BJ (cell line): ENCODE measurements at regions not wholly inside any gene's neighbourhood (a gene's known extent, or its start where the extent isn't known, plus 50 kb on each side); places are given as distances from the start of the nearest gene placed in this dataset.

ENCODE experiments used
- CTCF ChIA-PET: fragments of 350-600 bp; formaldehyde crosslinking; extraction: SDS; loops from one replicate; lab custom pipeline; 2021; ENCODE audit warnings: antibody characterized with exemption, inconsistent platforms; lab: Yijun Ruan, JAX
- POLR2A ChIA-PET: fragments of 300-600 bp; sonication (Branson Sonifier 250); formaldehyde crosslinking; extraction: SDS; loops from one replicate; lab custom pipeline; 2021; ENCODE audit warnings: antibody characterized with exemption; lab: Charles Lee
- DNase-seq: peaks from one replicate; pipeline ENCODE4 v3.0.0-alpha.2; 2011; ENCODE audit warnings: low read depth
- H3K27me3 ChIP-seq: 2 replicates; pipeline ENCODE4 v1.6.0; 2011; ENCODE audit warnings: low read length; ENCODE audit not compliant: control insufficient read depth, insufficient read depth
- H3K36me3 ChIP-seq: 2 replicates; pipeline ENCODE4 v1.5.1; 2011; ENCODE audit warnings: low read length; ENCODE audit not compliant: control insufficient read depth, insufficient read depth
- H3K4me3 ChIP-seq: 2 replicates; pipeline ENCODE4 v1.5.1; 2011; ENCODE audit warnings: low read depth, mild to moderate bottlenecking, control low read depth, low read length
- CTCF ChIP-seq: IDR thresholded peaks from 2 replicates; pipeline ENCODE4 v1.5.1; 2011; ENCODE audit warnings: low read depth, mild to moderate bottlenecking, control low read depth, inconsistent platforms, low read length, moderate library complexity; ENCODE audit not compliant: insufficient read depth

GRCh38 chr9:82209797-82210470 lies 221.4 kb downstream of the SPATA31D1 start:
- no peak for DNase-seq
- H3K36me3 ChIP-seq, result no peaks in the 10 kb centered on the region

GRCh38 chr9:82212885-82213284 lies 224.3 kb downstream of the SPATA31D1 start:
- Histone ChIP-seq H3K36me3 (no peaks in the 10 kb centered on the region), H3K27me3 (no peaks in the 10 kb centered on the region), H3K4me3 (no peak overlapping the region)
- no peak for TF ChIP-seq CTCF
- CTCF ChIA-PET, result no interaction called here
- POLR2A ChIA-PET, result no interaction called here
- no peak for DNase-seq

More at GRCh38 chr9:82209797-82210470, 221.4 kb downstream of the SPATA31D1 start:
- H3K4me3 ChIP-seq, result no peak overlapping the region
- CTCF ChIA-PET, result no interaction called here
- POLR2A ChIA-PET, result no interaction called here
- no peak for TF ChIP-seq CTCF
- H3K27me3 ChIP-seq, result no peaks in the 10 kb centered on the region

DNA sequence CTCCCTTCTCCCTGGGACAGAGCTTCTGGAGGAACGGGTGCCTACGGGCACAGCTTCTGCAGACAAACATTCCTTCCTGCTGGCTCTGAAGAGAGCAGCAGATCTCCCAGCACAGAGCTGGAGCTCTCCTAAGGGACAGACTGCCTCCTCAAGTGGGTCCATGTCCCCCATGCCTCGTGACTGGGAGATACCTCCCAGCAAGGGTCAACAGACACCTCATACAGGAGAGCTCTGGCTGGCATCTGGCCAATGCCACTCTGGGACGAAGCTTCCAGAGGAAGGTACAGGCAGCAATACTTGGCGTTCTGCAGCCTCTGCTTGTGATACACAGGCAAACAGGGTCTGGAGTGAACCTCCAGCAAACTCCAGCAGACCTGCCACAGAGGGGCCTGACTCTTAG lies 227.9 kb downstream of the SPATA31D1 start:
- no peak for TF ChIP-seq CTCF
- DNase-seq, result no peak
- Histone ChIP-seq H3K4me3 (no peak overlapping the region), H3K27me3 (no peaks in the 10 kb centered on the region), H3K36me3 (no peaks in the 10 kb centered on the region)
- POLR2A ChIA-PET, result no interaction called here
- CTCF ChIA-PET, result interaction anchor here (1.5 kb wide), 1 partner anchor 10 kb away, joined by 5 read pairs; no protein-coding TSS in a partner anchor

DNA sequence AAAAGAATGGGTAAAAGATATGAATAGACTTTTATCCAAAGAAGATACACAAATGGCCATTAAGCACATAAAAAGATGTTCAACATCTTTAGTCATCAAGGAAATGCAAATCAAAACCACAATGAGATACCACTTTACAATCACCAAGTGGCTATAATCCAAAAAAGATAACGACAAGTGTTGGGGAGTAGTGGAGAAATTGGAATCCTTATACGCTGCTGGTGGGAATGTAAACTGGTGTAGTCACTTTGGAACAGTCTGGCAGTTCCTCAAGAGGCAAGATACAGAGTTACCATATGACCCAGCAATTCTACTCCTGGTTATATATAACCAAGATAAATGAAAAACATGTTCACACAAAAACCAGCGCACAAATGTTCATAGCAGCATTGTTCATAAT lies 234.9 kb downstream of the SPATA31D1 start:
- DNase-seq, result no peak
- CTCF ChIA-PET, result interaction anchor here (1.0 kb wide), 1 partner anchor 15 kb away, joined by 4 read pairs; no protein-coding TSS in a partner anchor
- TF ChIP-seq CTCF, result no peak
- no peaks in the 10 kb centered on the region for H3K36me3 ChIP-seq
- H3K27me3 ChIP-seq, result no peaks in the 10 kb centered on the region
- POLR2A ChIA-PET, result no interaction called here
- H3K4me3 ChIP-seq, result no peak overlapping the region

DNA sequence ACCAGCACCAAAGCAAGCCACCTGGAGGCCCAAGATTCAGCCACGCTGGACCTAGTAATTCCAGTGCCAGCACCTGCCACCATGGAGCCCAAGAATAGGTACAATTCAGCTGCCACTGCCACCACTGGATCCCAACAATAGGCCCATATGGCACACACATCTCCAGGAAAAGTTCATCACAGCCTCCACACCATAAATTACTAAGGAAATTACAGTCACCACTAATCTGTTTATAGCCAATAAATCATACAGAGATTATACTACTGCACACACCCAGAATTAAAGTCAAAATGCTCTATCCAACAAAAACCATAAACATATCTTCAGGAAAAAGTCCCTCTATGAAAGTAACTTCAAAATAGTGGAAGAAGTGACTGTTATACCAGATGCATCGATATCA lies 242.8 kb downstream of the SPATA31D1 start:
- H3K27me3 ChIP-seq, result no peaks in the 10 kb centered on the region
- no peak for TF ChIP-seq CTCF
- ChIA-PET CTCF (no interaction called here), POLR2A (no interaction called here)
- no peak overlapping the region for H3K4me3 ChIP-seq
- no peaks in the 10 kb centered on the region for H3K36me3 ChIP-seq
- no peak for DNase-seq
